ENCODE measurements at regions not wholly inside any gene's neighbourhood (a gene's known extent, or its start where the extent isn't known, plus 50 kb on each side); places are given as distances from the start of the nearest gene placed in this dataset.
"Not testable (repeated sequence)": the region's sequence is repeated elsewhere in the genome, so short reads cannot be mapped to it uniquely, and the experiment has no call there.

DNA sequence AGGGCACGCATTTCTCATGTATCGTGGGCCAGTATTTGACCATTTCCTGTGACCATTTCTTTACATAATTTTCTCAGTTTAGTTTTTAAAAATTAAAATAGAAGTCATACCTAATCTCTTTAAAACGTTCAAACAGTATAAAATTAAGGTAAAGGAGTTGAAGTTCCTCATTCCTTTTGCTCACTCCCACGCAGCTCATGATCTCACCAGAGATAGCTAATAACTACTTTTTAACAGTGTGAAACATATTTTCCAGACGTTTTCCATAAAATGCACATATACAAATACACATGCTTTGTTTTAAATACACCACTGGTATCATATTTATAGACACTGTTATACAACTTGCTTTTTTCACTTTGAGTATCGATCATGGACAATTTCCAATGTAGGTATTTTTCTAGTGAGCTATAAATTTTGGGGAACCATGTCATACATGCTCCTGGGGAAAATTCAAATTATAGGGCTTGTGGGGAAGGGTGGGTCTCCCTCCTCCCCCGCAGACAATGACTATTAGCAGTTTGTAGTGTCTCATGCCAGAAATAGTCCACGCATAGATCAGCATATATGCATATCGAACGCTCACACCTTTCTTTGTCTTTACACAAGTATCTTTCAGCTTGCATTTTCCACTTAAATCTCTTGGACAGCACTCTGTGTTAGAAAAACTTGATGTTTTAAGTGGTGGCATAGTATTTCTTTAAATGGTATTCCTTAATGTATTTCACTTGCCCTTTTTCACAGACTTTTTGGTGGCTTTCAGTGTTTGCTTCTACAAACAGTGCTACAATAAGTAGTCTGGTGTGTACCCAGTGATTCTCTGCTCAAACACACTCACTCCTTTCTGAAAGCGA, 145.5 kb upstream of the ZNF217 start:
- no peak for DNase-seq

DNA sequence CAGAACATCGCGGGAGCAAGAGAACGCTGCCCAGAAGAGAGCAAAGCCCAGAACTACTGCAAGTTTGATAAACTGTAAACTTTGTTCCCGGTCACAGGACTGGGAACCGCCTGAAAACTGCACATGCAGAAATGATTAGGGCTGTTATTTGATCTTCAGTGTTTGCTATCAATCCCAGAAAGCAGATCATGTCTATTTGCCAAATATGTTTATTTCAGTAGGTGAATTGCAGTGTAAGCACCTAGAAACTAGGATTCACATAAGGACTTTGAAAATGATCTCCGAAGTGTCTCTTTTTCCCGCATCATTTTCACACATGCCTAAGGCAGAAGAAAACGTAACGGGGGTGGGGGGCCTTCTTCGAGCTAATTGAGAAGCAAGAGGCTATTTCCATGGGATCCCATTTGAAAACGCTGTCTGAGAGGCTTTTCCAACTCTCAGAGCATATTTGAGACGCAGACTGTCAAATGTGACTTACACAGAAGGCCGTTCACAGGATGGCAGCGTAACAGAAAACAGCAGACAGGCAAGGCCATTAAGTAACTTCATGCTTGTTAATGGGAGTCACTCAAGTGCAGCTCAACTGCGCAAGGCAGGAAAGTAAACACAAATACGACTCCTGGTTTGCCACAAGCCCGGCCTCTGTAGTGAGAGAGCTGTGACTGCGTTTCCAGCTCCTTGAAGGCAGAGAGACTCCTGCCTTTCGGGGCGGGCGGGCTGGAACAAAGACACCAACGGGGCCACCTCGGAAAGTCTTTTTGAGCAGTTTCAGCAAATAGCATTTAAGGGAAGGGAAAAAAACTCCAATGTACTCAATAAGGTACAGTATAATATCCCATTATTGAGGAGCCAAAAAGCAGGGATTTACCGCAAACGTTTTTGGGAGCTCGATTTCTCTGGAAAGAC, 144.7 kb upstream of the ZNF217 start:
- DNase-seq, result peak; percentile 11

- no peak for DNase-seq
Observed at GRCh38 chr20:53737396-53738038, 143.9 kb upstream of the ZNF217 start.

DNA sequence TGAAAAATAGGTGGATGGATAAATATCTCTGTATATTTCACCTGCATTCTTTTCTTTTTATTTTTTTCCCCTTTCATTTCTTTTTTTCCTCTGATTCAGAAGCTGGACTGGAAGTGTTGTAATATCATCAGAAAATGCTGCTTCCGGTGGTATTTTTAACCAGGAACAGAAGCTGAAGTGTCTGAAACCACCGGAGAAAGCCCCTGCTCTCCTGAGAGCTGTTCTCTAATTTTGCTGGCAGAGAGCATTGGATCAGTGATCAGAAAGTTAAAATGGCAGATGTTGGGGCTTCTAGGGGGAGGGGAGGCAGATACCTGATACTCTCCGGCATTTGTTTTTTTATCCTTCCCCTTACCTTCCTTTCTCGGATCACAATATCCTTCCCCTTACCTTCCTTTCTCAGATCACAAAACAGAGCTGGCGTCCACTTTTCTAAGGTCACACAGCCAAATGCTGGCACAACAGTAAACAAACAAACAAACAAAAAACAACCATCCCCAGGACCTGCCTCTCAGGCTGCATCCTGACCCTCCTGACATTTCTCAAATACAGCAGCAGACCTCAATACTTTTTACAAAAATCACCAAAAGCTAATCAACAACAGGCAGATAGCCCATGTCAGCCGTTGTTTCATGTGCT, 143.2 kb upstream of the ZNF217 start:
- DNase-seq, result peak; percentile 36

DNA sequence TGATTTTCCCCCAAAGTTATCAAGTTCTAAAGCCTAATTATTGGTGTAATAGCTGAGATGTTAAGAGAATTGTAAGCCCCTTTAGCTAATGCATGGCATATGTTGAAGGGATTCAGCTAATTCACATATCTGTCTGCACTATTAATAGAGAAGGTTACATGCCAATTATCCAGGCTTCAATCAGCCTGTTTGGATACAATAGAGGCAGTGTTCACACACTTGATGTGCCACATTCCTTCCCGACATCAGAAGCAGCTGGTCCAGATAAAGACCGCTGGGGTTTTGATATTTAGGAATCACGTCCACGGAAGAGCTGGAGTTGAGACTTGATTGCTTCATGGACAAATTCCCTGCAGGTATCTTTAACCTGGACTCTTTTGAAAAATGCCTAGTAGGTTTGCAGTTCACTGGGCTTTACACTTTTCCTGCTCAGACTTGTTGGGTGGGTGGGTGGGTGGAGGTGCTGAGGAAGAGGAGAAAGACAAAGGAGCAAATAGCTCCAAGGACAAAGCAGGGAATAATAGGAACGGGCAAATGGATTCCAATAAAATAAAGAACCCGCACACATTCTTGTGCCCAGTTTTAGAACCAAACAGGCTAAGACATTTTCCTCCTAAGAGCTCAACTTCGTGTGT, 142.6 kb upstream of the ZNF217 start:
- DNase-seq, result no peak

DNA sequence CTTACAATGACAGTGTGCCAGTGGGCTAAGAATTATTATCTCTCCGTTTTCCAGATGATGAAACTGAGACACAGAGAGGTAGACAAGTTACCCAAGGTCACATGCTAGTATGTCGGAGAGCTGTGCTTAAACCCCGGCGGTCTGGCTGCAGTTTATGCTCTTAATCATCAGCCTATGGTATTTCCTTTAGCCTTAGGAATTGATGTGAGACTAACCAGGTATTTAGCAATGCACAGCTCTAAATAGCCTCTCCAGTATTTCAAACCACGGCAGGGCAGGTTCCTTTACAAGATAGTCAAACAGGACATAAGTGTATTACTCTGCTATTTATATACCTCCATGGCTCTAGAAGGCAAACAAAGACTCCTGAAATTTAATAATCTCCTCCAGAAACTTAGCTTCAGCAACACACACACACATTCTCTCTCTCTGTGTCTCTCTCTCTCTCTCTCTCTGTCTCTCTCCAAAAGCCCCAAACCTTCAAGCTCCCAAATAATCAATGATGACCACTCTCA, 142.0 kb upstream of the ZNF217 start:
- no peak for DNase-seq

DNA sequence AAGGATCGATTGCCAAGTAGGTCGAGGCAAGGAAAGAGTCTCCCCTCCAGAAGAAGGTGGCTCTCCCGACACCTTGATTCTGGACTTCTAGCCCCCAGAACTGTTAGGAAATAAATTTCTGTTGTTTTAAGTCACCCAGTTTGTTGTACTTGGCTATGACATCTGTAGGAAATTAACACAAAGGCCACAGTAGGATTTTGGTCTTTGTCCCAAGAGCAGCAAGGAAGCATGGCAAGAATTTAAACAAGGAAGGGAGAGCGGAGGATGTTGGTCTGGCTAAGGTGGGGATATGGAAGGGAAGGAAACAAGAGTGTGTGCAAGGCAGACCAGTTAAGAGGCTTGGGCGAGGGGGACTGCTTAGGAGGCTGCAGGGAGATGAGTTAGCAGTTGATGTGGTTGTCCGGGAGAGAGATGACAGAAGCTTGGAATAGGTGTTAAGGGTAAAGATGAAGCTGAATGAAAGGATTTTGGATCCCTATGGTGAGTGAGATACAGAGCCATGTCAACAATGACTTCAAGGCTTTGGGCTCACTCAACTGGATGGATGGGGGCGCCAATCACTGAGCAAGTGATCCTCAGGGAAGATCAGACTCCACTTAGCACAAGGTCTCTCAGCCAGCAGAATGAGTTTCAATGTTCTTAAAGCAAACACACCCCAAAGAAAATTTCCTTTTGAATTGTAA, 140.5 kb upstream of the ZNF217 start:
- DNase-seq, result no peak

- DNase-seq, result no peak
Observed at GRCh38 chr20:53731595-53731994, 138.0 kb upstream of the ZNF217 start.

DNA sequence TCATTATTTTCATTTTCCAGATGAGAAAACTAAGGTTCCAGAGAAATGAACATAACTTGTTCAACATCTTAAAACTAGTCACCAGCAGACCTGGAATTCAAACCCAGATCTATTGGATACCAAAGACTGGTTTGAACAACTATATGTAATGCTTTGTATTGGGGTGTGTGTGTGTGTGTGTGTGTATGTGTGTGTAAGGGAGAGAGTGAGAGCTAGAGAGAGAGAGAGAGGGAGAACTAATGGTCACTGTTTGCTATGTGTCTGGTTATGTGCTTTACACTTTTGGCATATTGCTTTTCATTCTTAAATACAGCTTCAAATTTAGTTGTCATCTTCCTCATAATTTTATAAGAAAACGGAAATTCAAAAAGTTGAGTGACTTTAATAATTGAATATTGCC, 134.7 kb upstream of the ZNF217 start:
- DNase-seq, result no peak

- DNase-seq, result not testable (repeated sequence)
Observed at GRCh38 chr20:53727239-53727638, 133.6 kb upstream of the ZNF217 start.

DNA sequence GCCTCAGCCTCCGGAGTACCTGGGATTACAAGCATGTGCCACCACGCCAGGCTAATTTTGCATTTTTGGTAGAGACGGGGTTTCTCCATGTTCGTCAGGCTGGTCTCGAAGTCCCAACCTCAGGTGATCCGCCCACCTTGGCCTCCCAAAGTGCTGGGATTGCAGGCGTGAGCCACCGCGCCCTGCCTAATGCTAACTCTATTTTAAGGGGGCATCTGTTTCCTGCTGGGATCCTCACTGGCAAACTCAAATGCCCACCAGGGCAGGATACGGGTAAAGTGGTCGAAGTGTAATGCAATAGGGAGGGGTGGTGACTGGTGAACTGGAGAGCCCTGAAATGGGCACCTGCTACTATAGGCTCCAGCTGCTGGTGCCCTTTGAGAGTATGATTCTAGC, 131.9 kb upstream of the ZNF217 start:
- DNase-seq, result no peak

GRCh38 chr20:53723621-53724020, 130.0 kb upstream of the ZNF217 start:
- no peak for DNase-seq

DNA sequence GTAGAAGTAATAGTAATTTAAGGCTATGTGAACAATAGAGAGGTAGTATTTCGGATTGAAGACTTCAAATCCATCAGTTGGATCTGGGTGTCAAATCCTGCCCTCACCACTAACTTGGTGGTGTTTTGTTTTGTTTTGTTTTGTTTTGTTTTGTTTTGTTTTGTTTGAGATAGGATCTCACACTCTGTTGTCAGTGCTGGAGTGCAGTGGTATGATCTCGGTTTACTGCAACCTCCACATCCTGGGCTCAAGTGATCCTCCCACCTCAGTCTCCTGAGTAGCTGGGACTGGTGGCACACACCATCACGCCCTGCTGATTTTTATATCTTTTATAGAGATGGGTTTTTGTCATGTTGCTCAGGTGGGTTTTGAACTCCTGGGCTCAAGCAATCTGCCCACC, 129.4 kb upstream of the ZNF217 start:
- no peak for DNase-seq

GRCh38 chr20:53722515-53723036, 128.9 kb upstream of the ZNF217 start:
- no peak for DNase-seq

DNA sequence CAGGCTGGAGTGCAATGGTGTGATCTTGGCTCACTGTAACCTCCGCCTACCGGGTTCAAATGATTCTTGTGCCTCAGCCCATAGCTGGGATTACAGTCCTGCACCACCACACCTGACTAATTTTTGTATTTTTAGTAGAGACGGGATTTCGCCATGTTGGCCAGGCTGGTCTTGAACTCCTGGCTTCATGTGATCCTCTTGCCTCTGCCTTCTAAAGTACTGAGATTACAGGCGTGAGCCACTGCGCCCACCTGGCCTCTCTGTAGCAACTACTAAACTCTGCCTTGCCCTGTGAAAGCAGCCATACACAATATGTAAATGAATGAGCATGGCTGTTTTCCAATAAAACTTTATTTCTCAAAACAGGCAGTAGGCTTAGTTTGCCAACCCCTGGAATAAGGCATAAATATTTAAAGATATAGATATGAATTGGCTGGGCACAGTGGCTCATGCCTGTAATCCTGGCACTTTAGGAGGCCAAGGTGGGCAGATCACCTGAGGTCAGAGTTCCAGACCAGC, 127.9 kb upstream of the ZNF217 start:
- not testable (repeated sequence) for DNase-seq

- DNase-seq, result not testable (repeated sequence)
Observed at GRCh38 chr20:53719171-53719803, 125.6 kb upstream of the ZNF217 start.

DNA sequence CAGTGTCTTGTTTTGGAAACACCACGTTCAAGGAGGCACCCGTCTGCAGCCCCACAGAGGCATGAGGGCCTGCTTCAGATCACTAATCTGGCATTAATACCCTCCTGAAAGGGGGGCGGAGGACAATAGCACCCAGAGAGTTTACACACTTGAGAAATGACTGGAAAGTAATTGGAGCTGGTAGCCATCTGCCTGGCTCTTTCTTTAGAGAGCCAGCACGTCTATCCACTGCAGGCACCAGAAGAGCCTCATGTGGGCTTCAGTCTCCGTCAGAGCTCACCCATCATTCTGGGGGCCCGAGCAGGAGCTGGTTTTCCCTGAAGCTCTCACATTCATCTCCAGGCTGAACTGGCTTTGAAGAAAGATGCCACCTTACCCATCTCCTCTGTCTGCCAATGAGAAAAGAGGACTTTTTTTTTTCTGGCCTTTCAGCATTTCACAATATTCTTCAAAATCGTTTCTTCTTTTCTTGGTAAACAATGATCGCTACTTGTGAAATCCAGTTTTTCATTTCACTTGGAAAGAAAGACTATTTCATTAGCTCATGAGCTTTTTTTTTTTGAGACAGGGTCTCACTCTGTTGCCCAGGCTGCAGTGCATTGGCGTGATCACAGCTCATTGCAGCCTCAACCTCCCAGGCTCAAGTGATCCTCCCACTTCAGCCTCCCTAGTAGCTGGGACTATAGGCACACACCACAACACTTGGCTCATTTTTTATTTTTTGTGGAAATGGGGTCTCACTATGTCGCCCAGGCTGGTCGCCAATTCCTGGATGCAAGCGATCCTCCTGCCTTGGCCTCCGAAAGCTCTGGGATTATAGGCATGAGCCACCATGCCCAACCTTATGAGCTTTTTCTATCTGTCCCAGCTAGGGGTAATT, 124.7 kb upstream of the ZNF217 start:
- no peak for DNase-seq

DNA sequence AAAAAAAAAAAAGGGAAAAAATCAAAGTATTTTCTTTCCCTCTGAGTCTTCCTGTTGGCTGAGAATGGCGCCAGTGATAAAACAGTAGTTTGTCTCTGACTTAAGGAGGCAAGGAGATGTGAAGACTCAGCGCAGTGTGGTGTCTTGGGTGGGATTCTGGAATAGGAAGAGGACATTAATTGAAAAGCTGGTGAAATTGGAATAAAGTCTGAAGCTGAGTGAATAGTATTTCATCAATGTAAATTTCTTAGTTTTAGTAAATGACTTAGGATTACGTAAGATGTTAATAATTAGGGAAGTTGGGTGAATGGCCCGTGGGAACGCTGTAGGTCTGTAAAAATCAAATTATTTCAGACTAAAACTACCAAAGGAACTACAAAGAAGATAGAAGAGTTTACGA, 122.8 kb upstream of the ZNF217 start:
- DNase-seq, result no peak

GRCh38 chr20:53714524-53714923, 120.9 kb upstream of the ZNF217 start:
- no peak for DNase-seq
